Endothelial cell of umbilical vein (primary cell): ENCODE measurements at regions not wholly inside any gene's neighbourhood (a gene's known extent, or its start where the extent isn't known, plus 50 kb on each side); places are given as distances from the start of the nearest gene placed in this dataset.

Experiments
- BruUV-seq: library from RNA; stranded (reverse); fragments of 400-500 nt; replicated peaks from 2 replicates; lab custom pipeline; 2021; lab: Mats Ljungman, UMichigan
- CTCF ChIA-PET: fragments of 300-600, 350-600 bp; sonication (Branson Sonifier 250); formaldehyde crosslinking; loops from one replicate; lab custom pipeline; 2021; ENCODE audit warnings: antibody characterized with exemption, inconsistent platforms; lab: Charles Lee
- POLR2A ChIA-PET: fragments of 300-600, 350-600 bp; sonication (Branson Sonifier 250); formaldehyde crosslinking; loops from one replicate; lab custom pipeline; 2021; ENCODE audit warnings: antibody characterized with exemption, inconsistent platforms; lab: Charles Lee
- DNase-seq: peaks from one replicate; pipeline ENCODE4 v3.0.0-alpha.2; 2011; ENCODE audit warnings: low read depth, low spot score
- FAIRE-seq: peaks from 2 replicates; lab custom pipeline; 2011; peaks lifted over from hg19 to GRCh38; lab: Jason Lieb, UNC
- H2AFZ ChIP-seq: 2 replicates; pipeline ENCODE4 v1.6.0; 2012; ENCODE audit warnings: low read depth, low read length, control low read depth, inconsistent platforms
- H3K27ac ChIP-seq: 2 replicates; pipeline ENCODE4 v1.5.1; 2011; ENCODE audit warnings: low read depth, mild to moderate bottlenecking, control low read depth, low read length, moderate library complexity; ENCODE audit not compliant: insufficient read depth
- H3K27me3 ChIP-seq, 2 experiments: 2 replicates each; pipeline versions ENCODE4 v1.6.0 to v1.6.1; 2011; ENCODE audit warnings: low read length in 2 of 2, mixed read lengths in 1 of 2; ENCODE audit not compliant: control insufficient read depth in 2 of 2, insufficient read depth in 2 of 2
- H3K36me3 ChIP-seq, 2 experiments: 2 replicates in 1 of 2; 3 replicates in 1 of 2; pipeline ENCODE4 v1.5.1; 2011; ENCODE audit warnings: low read length in 2 of 2, mild to moderate bottlenecking in 1 of 2, moderate library complexity in 1 of 2; ENCODE audit not compliant: control insufficient read depth in 2 of 2, insufficient read depth in 2 of 2; ENCODE audit errors: extremely low read depth in 1 of 2
- H3K4me1 ChIP-seq: 3 replicates; pipeline ENCODE4 v1.5.1; 2011; ENCODE audit warnings: mild to moderate bottlenecking, low read length; ENCODE audit not compliant: control insufficient read depth, insufficient read depth; ENCODE audit errors: extremely low read depth
- H3K4me2 ChIP-seq: 2 replicates; pipeline ENCODE4 v1.6.1; 2011; ENCODE audit warnings: low read length, control low read depth, mixed read lengths; ENCODE audit not compliant: insufficient read depth
- H3K4me3 ChIP-seq, 3 experiments: fragments of 200-600 bp in 1 of 3; sonication (generic), shearing (Covaris generic) in 1 of 3; replicated peaks in 1 of 3; 2 replicates each; pipeline ENCODE4 v1.5.1; 2011 to 2016; ENCODE audit warnings: control low read depth in 3 of 3, low read length in 3 of 3, mild to moderate bottlenecking in 2 of 3, inconsistent platforms in 1 of 3, low read depth in 1 of 3, moderate library complexity in 1 of 3; ENCODE audit not compliant: insufficient read depth in 1 of 3
- H3K79me2 ChIP-seq: 2 replicates; pipeline ENCODE4 v1.6.0; 2012; ENCODE audit warnings: low read length, inconsistent platforms; ENCODE audit not compliant: control insufficient read depth, insufficient read depth
- H3K9ac ChIP-seq: replicated peaks from 2 replicates; pipeline ENCODE3; 2011; ENCODE audit warnings: low read length, control low read depth; ENCODE audit not compliant: insufficient read depth; ENCODE audit errors: extremely low read depth
- H3K9me1 ChIP-seq: replicated peaks from 3 replicates; pipeline ENCODE4 v1.6.0; 2011; ENCODE audit warnings: mild to moderate bottlenecking, low read length; ENCODE audit not compliant: control insufficient read depth, insufficient read depth; ENCODE audit errors: extremely low read depth
- H3K9me3 ChIP-seq: replicated peaks from 2 replicates; pipeline ENCODE4 v1.5.1; 2012; ENCODE audit warnings: low read length, inconsistent platforms; ENCODE audit not compliant: control insufficient read depth, insufficient read depth
- H4K20me1 ChIP-seq: replicated peaks from 2 replicates; pipeline ENCODE3; 2011; ENCODE audit warnings: mild to moderate bottlenecking, low read length; ENCODE audit not compliant: control insufficient read depth, insufficient read depth; ENCODE audit errors: extremely low read depth
- CTCF ChIP-seq, 2 donors: IDR thresholded peaks; 1 replicate in 1 of 2; 2 replicates in 1 of 2; pipeline ENCODE4 v1.5.1; 2011; ENCODE audit warnings: low read length in 2 of 2, mild to moderate bottlenecking in 2 of 2, moderate library complexity in 2 of 2, control low read depth in 1 of 2, inconsistent platforms in 1 of 2, low read depth in 1 of 2; ENCODE audit not compliant: insufficient read depth in 1 of 2; ENCODE audit errors: extremely low read depth in 1 of 2
- EZH2 ChIP-seq: IDR thresholded peaks from 2 replicates; pipeline ENCODE4 v1.6.1; 2012; ENCODE audit warnings: borderline replicate concordance, low read depth, mild to moderate bottlenecking, moderate library complexity, low read length, inconsistent platforms; ENCODE audit not compliant: severe bottlenecking
- FOS ChIP-seq: IDR thresholded peaks from 2 replicates; pipeline ENCODE4 v1.6.1; 2011; ENCODE audit warnings: mild to moderate bottlenecking, low read length, moderate library complexity, borderline replicate concordance; ENCODE audit not compliant: insufficient read depth
- GATA2 ChIP-seq: IDR thresholded peaks from 2 replicates; pipeline ENCODE4 v1.7.0; 2011; ENCODE audit warnings: low read depth, mild to moderate bottlenecking, moderate library complexity, mixed read lengths, low read length; ENCODE audit not compliant: insufficient read length, insufficient read depth
- JUN ChIP-seq: IDR thresholded peaks from 2 replicates; pipeline ENCODE4 v1.6.1; 2011; ENCODE audit warnings: borderline replicate concordance, low read depth; ENCODE audit not compliant: insufficient read length, insufficient read depth
- MAX ChIP-seq: IDR thresholded peaks from 2 replicates; pipeline ENCODE4 v1.6.1; 2011; ENCODE audit not compliant: insufficient read depth, insufficient read length
- MYC ChIP-seq: IDR thresholded peaks from one replicate; pipeline ENCODE4 v1.6.1; 2011; ENCODE audit warnings: mild to moderate bottlenecking, low read depth, low read length
- POLR2A ChIP-seq: IDR thresholded peaks from 2 replicates; pipeline ENCODE4 v1.6.1; 2012; ENCODE audit warnings: low read depth, mild to moderate bottlenecking, control low read depth, low read length
- POLR2AphosphoS5 ChIP-seq: IDR thresholded peaks from 2 replicates; pipeline ENCODE4 v1.6.1; 2012; ENCODE audit warnings: low read depth, mild to moderate bottlenecking, control low read depth, low read length, moderate library complexity; ENCODE audit not compliant: insufficient read depth
- dilution Hi-C: fragments of 300-500 bp; cut with MboI; formaldehyde crosslinking; loops from one replicate; pipeline ENCODE4 v1.15.0; 2019; ENCODE audit warnings: low sequenced_read_pairs; ENCODE audit not compliant: extremely low pct_ligation_motif_present
- intact Hi-C: fragments of 100-400 bp; cut with micrococcal nuclease; formaldehyde crosslinking; loops from one replicate; pipeline ENCODE4 v1.10.0; 2022

DNA sequence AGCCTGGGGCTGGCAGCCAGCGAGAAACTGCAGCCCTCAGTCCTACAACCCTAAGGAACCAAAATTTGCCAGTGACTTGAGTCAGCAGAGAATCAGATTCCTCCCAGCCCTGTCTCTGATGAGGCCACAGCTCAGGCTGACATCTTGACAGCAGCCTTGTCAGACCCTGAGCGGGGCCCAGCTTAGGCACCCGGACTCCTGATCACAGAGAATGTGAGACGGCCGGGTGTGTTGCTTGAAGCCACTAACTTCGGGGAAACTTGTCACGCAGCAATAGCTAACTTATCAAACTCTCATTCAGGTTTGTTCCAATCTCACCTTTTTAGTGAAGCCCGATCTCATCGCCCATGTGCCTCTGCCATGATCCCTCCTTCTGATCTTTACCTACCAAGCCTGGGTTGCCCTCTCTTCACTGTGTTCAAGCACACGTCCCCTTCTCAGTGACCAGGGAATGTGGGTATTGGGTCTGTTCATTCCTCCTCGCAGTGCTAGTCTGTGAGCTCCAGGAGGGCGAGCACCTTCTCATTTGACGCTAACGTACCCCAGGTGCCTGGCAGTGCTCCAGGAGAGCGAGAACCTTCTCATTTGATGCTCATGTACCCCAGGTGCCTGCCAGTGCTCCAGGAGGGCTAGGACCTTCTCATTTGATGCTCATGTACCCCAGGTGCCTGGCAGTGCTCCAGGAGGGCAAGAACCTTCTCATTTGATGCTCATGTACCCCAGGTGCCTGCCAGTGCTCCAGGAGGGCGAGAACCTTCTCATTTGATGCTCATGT, 280.7 kb downstream of the BRD1 start:
- Histone ChIP-seq H3K27me3 (no peaks in the 10 kb centered on the region), H3K36me3 (no peaks in the 10 kb centered on the region), H2AFZ (no peak overlapping the region), H3K27ac (no peak overlapping the region), H3K9ac (no peak overlapping the region), H3K79me2 (no peaks in the 10 kb centered on the region), H3K4me2 (no peak overlapping the region), H4K20me1 (no peaks in the 10 kb centered on the region), H3K4me3 (no peak overlapping the region), H3K4me1 (no peaks in the 10 kb centered on the region), H3K9me1 (no peaks in the 10 kb centered on the region), H3K9me3 (peaks cover 2% of the 10 kb centered on the region)
- FAIRE-seq (no peak), DNase-seq (no peak)
- BruUV-seq = no TSS peak
- CTCF ChIA-PET = no interaction called here
- POLR2A ChIA-PET = no interaction called here
- dilution Hi-C loops = no loop called here
- TF ChIP-seq CTCF (IDR thresholded peaks at IDR 0.05; ENCODE audit: extremely low read depth in 1 of 2, insufficient read depth in 1 of 2, low read depth in 1 of 2, low read length in 2 of 2) = no peak
- no peak for TF ChIP-seq POLR2A
- no peak for TF ChIP-seq MAX
- no peak for TF ChIP-seq MYC
- TF ChIP-seq GATA2 = no peak
- TF ChIP-seq POLR2AphosphoS5 = no peak
- no peak for TF ChIP-seq EZH2
- no peak for TF ChIP-seq FOS
- TF ChIP-seq JUN = no peak
- intact Hi-C loops = no loop called here
